H9 (cell line): ENCODE measurements at regions not wholly inside any gene's neighbourhood (a gene's known extent, or its start where the extent isn't known, plus 50 kb on each side); places are given as distances from the start of the nearest gene placed in this dataset.

ENCODE experiments used
- DNase-seq: peaks from one replicate; pipeline ENCODE4 v3.0.0-alpha.2; 2017
- H2AFZ ChIP-seq: one replicate; pipeline ENCODE4 v1.6.1; 2013; ENCODE audit warnings: mild to moderate bottlenecking, low read length, control low read depth, moderate library complexity
- H2AK5ac ChIP-seq: 2 replicates; pipeline ENCODE4 v1.6.1; 2013; ENCODE audit warnings: low read length, control low read depth, mixed read lengths; ENCODE audit not compliant: insufficient read length
- H2BK120ac ChIP-seq: one replicate; pipeline ENCODE4 v1.6.1; 2013; ENCODE audit warnings: low read depth, mild to moderate bottlenecking, low read length, control low read depth, inconsistent platforms; ENCODE audit not compliant: poor library complexity, severe bottlenecking
- H2BK12ac ChIP-seq: 2 replicates; pipeline ENCODE4 v1.6.1; 2013; ENCODE audit warnings: low read length, control low read depth, mixed read lengths, low read depth; ENCODE audit not compliant: insufficient read length
- H2BK15ac ChIP-seq: 2 replicates; pipeline ENCODE4 v1.6.1; 2013; ENCODE audit warnings: low read depth, low read length, control low read depth
- H2BK20ac ChIP-seq: one replicate; pipeline ENCODE4 v1.6.1; 2013; ENCODE audit warnings: low read depth, mild to moderate bottlenecking, low read length, control low read depth, inconsistent platforms; ENCODE audit not compliant: poor library complexity, severe bottlenecking
- H2BK5ac ChIP-seq: 2 replicates; pipeline ENCODE4 v1.6.1; 2013; ENCODE audit warnings: low read length, control low read depth, mixed read lengths; ENCODE audit not compliant: insufficient read length
- H3K14ac ChIP-seq: 2 replicates; pipeline ENCODE4 v1.6.1; 2013; ENCODE audit warnings: low read length, control low read depth; ENCODE audit not compliant: insufficient read depth
- H3K18ac ChIP-seq: 2 replicates; pipeline ENCODE4 v1.6.1; 2013; ENCODE audit warnings: low read depth, mild to moderate bottlenecking, mixed read lengths, low read length, control low read depth; ENCODE audit not compliant: insufficient read length
- H3K23ac ChIP-seq: 2 replicates; pipeline ENCODE4 v1.6.1; 2013; ENCODE audit warnings: low read length, control low read depth, mixed read lengths, low read depth; ENCODE audit not compliant: insufficient read length
- H3K23me2 ChIP-seq: 2 replicates; pipeline ENCODE4 v1.6.1; 2013; ENCODE audit warnings: low read depth, mild to moderate bottlenecking, mixed read lengths, low read length, control low read depth; ENCODE audit not compliant: insufficient read length, poor library complexity, severe bottlenecking
- H3K27ac ChIP-seq: 2 replicates; pipeline ENCODE4 v1.5.1; 2013; ENCODE audit warnings: low read length, control low read depth, mixed read lengths, low read depth; ENCODE audit not compliant: insufficient read length
- H3K27me3 ChIP-seq: 2 replicates; pipeline ENCODE4 v1.6.1; 2013; ENCODE audit warnings: low read length, control low read depth, inconsistent platforms; ENCODE audit not compliant: insufficient read depth
- H3K4ac ChIP-seq: 2 replicates; pipeline ENCODE4 v1.6.1; 2013; ENCODE audit warnings: low read depth, mild to moderate bottlenecking, control low read depth, inconsistent platforms, low read length, moderate library complexity
- H3K4me1 ChIP-seq: 2 replicates; pipeline ENCODE4 v1.6.1; 2013; ENCODE audit warnings: low read length, control low read depth, inconsistent platforms; ENCODE audit not compliant: insufficient read depth
- H3K4me2 ChIP-seq: 2 replicates; pipeline ENCODE4 v1.6.1; 2013; ENCODE audit warnings: low read length, control low read depth, mixed read lengths; ENCODE audit not compliant: insufficient read length, insufficient read depth
- H3K56ac ChIP-seq: 2 replicates; pipeline ENCODE4 v1.6.1; 2013; ENCODE audit warnings: low read depth, mild to moderate bottlenecking, mixed read lengths, low read length, control low read depth; ENCODE audit not compliant: insufficient read length
- H3K79me1 ChIP-seq: 2 replicates; pipeline ENCODE4 v1.6.1; 2013; ENCODE audit warnings: low read depth, mild to moderate bottlenecking, moderate library complexity, low read length, control low read depth, inconsistent platforms; ENCODE audit not compliant: insufficient read depth, poor library complexity, severe bottlenecking
- H3K79me2 ChIP-seq: 2 replicates; pipeline ENCODE4 v1.6.1; 2013; ENCODE audit warnings: low read length, control low read depth, inconsistent platforms; ENCODE audit not compliant: insufficient read depth
- H3K9ac ChIP-seq: 2 replicates; pipeline ENCODE4 v1.6.1; 2013; ENCODE audit warnings: low read length, control low read depth, mixed read lengths; ENCODE audit not compliant: insufficient read length; ENCODE audit errors: extremely low read depth
- H3K9me3 ChIP-seq: one replicate; pipeline ENCODE4 v1.6.1; 2013; ENCODE audit warnings: low read depth, low read length, inconsistent platforms; ENCODE audit not compliant: control insufficient read depth
- H3T11ph ChIP-seq: one replicate; pipeline ENCODE4 v1.6.1; 2013; ENCODE audit warnings: mild to moderate bottlenecking, low read length, control low read depth, inconsistent platforms
- H4K20me1 ChIP-seq: one replicate; pipeline ENCODE4 v1.6.1; 2013; ENCODE audit not compliant: control insufficient read depth, insufficient read length, insufficient read depth
- H4K5ac ChIP-seq: 2 replicates; pipeline ENCODE4 v1.6.1; 2013; ENCODE audit warnings: low read depth, mild to moderate bottlenecking, mixed read lengths, low read length, control low read depth; ENCODE audit not compliant: insufficient read length
- H4K8ac ChIP-seq: replicated peaks from 2 replicates; pipeline ENCODE4 v1.6.1; 2013; ENCODE audit warnings: low read length, control low read depth, mixed read lengths, low read depth; ENCODE audit not compliant: insufficient read length
- H4K91ac ChIP-seq: 2 replicates; pipeline ENCODE4 v1.6.1; 2013; ENCODE audit warnings: low read depth, mild to moderate bottlenecking, moderate library complexity, mixed read lengths, low read length, control low read depth; ENCODE audit not compliant: insufficient read length
- H3K27ac Mint-ChIP-seq, 3 experiments: 2 replicates in 2 of 3; 3 replicates in 1 of 3; pipeline ENCODE4 v1.8.0; 2020 to 2021; ENCODE audit warnings: mixed read lengths in 3 of 3, mild to moderate bottlenecking in 1 of 3, moderate library complexity in 1 of 3
- H3K27me3 Mint-ChIP-seq: 2 replicates; pipeline ENCODE4 v1.8.0; 2021; ENCODE audit warnings: low read depth, mild to moderate bottlenecking, moderate library complexity, mixed read lengths
- H3K36me3 Mint-ChIP-seq, 3 experiments: 2 replicates in 2 of 3; 3 replicates in 1 of 3; pipeline ENCODE4 v1.8.0; 2020 to 2021; ENCODE audit warnings: low read depth in 3 of 3, mixed read lengths in 3 of 3; ENCODE audit not compliant: insufficient read depth in 1 of 3
- H3K4me1 Mint-ChIP-seq, 2 experiments: 2 replicates each; pipeline ENCODE4 v1.8.0; 2020; ENCODE audit warnings: mixed read lengths in 2 of 2
- H3K4me3 Mint-ChIP-seq, 2 experiments: 2 replicates in 1 of 2; 3 replicates in 1 of 2; pipeline ENCODE4 v1.8.0; 2020 to 2021; ENCODE audit warnings: mild to moderate bottlenecking in 2 of 2, mixed read lengths in 2 of 2, moderate library complexity in 1 of 2
- H3K9me3 Mint-ChIP-seq, 2 experiments: 2 replicates in 1 of 2; 3 replicates in 1 of 2; pipeline ENCODE4 v1.8.0; 2020; ENCODE audit warnings: mild to moderate bottlenecking in 2 of 2, mixed read lengths in 2 of 2, moderate library complexity in 1 of 2
- CTCF ChIP-seq: fragments of 200-600 bp; sonication (generic); conservative IDR thresholded peaks from 3 replicates; pipeline ENCODE4 v1.8.0; 2021; ENCODE audit warnings: antibody characterized with exemption, mild to moderate bottlenecking
- WGBS: extraction: QIAGEN DNeasy Blood & Tissue Kit; methylation state at CpG from one replicate; pipeline ENCODE4 v1.1.7; 2013; ENCODE audit warnings: missing lambda C conversion rate, low lambda C conversion rate, mixed read lengths; ENCODE audit not compliant: insufficient read length; ENCODE audit errors: extremely low coverage; 5-methylcytosine and 5-hydroxymethylcytosine counted together

DNA sequence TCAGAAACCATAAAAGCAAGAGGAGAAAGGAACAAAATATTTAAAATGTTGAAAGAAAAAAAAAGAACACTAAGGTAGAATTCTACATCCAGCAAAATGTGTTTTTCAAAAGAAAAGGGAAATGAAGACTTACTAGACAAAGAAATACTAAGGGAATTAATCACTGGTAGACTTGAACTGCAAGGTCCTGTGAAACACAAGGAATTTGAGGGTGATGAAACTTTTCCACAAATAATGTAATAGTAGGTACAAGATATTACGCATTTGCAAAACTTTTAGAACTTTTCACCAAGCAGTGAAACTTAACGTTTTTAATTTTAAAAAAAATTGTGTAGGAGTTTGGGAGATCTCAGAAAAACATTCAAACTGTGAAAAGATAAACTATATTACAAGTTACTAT, 180.3 kb upstream of the MAGEB16 start:
- Histone ChIP-seq H2BK15ac (no peak overlapping the region), H3T11ph (no peak overlapping the region), H3K27me3 (no peaks in the 10 kb centered on the region), H4K91ac (no peak overlapping the region), H2AK5ac (no peak overlapping the region), H3K9me3 (no peaks in the 10 kb centered on the region), H2BK5ac (no peak overlapping the region), H4K20me1 (no peaks in the 10 kb centered on the region), H3K4me2 (no peak overlapping the region), H3K23me2 (no peaks in the 10 kb centered on the region), H4K5ac (no peak overlapping the region), H4K8ac (no peak overlapping the region), H3K14ac (no peak overlapping the region), H3K56ac (no peak overlapping the region), H3K79me1 (no peaks in the 10 kb centered on the region), H3K9ac (no peak overlapping the region), H3K23ac (no peak overlapping the region), H2BK12ac (no peak overlapping the region), H3K27ac (no peak overlapping the region), H2AFZ (no peak overlapping the region), H2BK120ac (no peak overlapping the region), H3K4ac (no peak overlapping the region), H3K4me1 (no peaks in the 10 kb centered on the region), H2BK20ac (no peak overlapping the region), H3K18ac (no peak overlapping the region), H3K79me2 (no peaks in the 10 kb centered on the region)
- Mint-ChIP-seq H3K4me1 (no peaks in the 10 kb centered on the region), H3K27me3 (no peaks in the 10 kb centered on the region), H3K4me3 (no peak overlapping the region), H3K36me3 (peaks cover 0 to 11% (median 2%) of the 10 kb centered on the region in 3 experiments; a peak in 4 of 7 replicates), H3K27ac (no peak overlapping the region), H3K9me3 (peaks cover 40 to 56% of the 10 kb centered on the region in 2 experiments)
- no peak for DNase-seq
- TF ChIP-seq CTCF: no peak
- WGBS: no CpG with 5 or more reads among the region's 2 CpGs
